HEK293 (cell line): ENCODE measurements at regions not wholly inside any gene's neighbourhood (a gene's known extent, or its start where the extent isn't known, plus 50 kb on each side); places are given as distances from the start of the nearest gene placed in this dataset.
A peak's percentile ranks its signal among the peaks of the same experiment; 100 is the strongest.

Source experiments
- CTCF ChIA-PET: fragments of 350-600 bp; formaldehyde crosslinking; extraction: SDS; loops from one replicate; lab custom pipeline; 2021; ENCODE audit warnings: antibody characterized with exemption; lab: Yijun Ruan, JAX
- POLR2A ChIA-PET: fragments of 300-600 bp; formaldehyde crosslinking; extraction: SDS; loops from one replicate; lab custom pipeline; 2020; ENCODE audit warnings: antibody characterized with exemption, inconsistent platforms; lab: Yijun Ruan, JAX
- H3K27ac ChIP-seq: fragments of 200-500 bp; sonication (Bioruptor generic); 2 replicates; pipeline ENCODE4 v1.5.1; 2014; ENCODE audit warnings: low read depth, low read length, control low read depth, inconsistent platforms; ENCODE audit errors: extremely low read depth
- H3K36me3 ChIP-seq, 2 experiments: fragments of 200-500 bp in 1 of 2; sonication (Bioruptor generic) in 1 of 2; 1 replicate in 1 of 2; 2 replicates in 1 of 2; pipeline ENCODE4 v1.5.1; 2014 to 2017; ENCODE audit warnings: inconsistent platforms in 2 of 2, low read length in 2 of 2; ENCODE audit not compliant: control insufficient read depth in 2 of 2, insufficient read depth in 1 of 2
- H3K4me1 ChIP-seq: fragments of 200-500 bp; sonication (Bioruptor generic); 2 replicates; pipeline ENCODE4 v1.5.1; 2014; ENCODE audit warnings: mild to moderate bottlenecking, low read length, inconsistent platforms; ENCODE audit not compliant: control insufficient read depth, insufficient read depth
- H3K4me3 ChIP-seq: 2 replicates; pipeline ENCODE4 v1.5.1; 2011; ENCODE audit warnings: low read depth, mild to moderate bottlenecking, control low read depth, low read length, moderate library complexity
- H3K9me3 ChIP-seq: fragments of 200-500 bp; sonication (Bioruptor generic); 2 replicates; pipeline ENCODE4 v1.5.1; 2014; ENCODE audit warnings: low read depth, low read length, inconsistent platforms; ENCODE audit not compliant: control insufficient read depth, insufficient read depth
- KLF17 ChIP-seq: fragments of 450-650 bp; formaldehyde crosslinking; IDR thresholded peaks from 2 replicates; pipeline ENCODE4 v1.5.1; 2016; ENCODE audit warnings: missing biosample characterization, missing genetic modification characterization
- KLF7 ChIP-seq: fragments of 450-650 bp; formaldehyde crosslinking; IDR thresholded peaks from 2 replicates; pipeline ENCODE4 v1.5.1; 2016; ENCODE audit warnings: missing biosample characterization, missing genetic modification characterization, borderline replicate concordance
- OSR2 ChIP-seq: fragments of 450-650 bp; formaldehyde crosslinking; IDR thresholded peaks from 2 replicates; pipeline ENCODE4 v1.5.1; 2016; ENCODE audit warnings: missing biosample characterization, missing genetic modification characterization
- PRDM10 ChIP-seq: fragments of 450-650 bp; formaldehyde crosslinking; IDR thresholded peaks from 2 replicates; pipeline ENCODE4 v1.5.1; 2016; ENCODE audit warnings: missing biosample characterization, missing genetic modification characterization
- SCRT1 ChIP-seq: fragments of 450-650 bp; formaldehyde crosslinking; IDR thresholded peaks from 2 replicates; pipeline ENCODE4 v1.5.1; 2016; ENCODE audit warnings: missing biosample characterization, missing genetic modification characterization, borderline replicate concordance
- SCRT2 ChIP-seq: fragments of 450-650 bp; formaldehyde crosslinking; IDR thresholded peaks from 2 replicates; pipeline ENCODE4 v1.5.1; 2016; ENCODE audit warnings: missing biosample characterization, missing genetic modification characterization
- YY1 ChIP-seq: fragments of 450-650 bp; formaldehyde crosslinking; IDR thresholded peaks from 2 replicates; pipeline ENCODE4 v1.5.1; 2018; ENCODE audit warnings: missing biosample characterization, missing genetic modification characterization
- ZIC2 ChIP-seq: fragments of 450-650 bp; formaldehyde crosslinking; IDR thresholded peaks from 2 replicates; pipeline ENCODE4 v1.5.1; 2016; ENCODE audit warnings: missing biosample characterization, missing genetic modification characterization
- ZNF202 ChIP-seq: fragments of 450-650 bp; formaldehyde crosslinking; IDR thresholded peaks from 2 replicates; pipeline ENCODE4 v1.5.1; 2016; ENCODE audit warnings: missing biosample characterization, missing genetic modification characterization, borderline replicate concordance
- ZNF211 ChIP-seq: fragments of 450-650 bp; formaldehyde crosslinking; IDR thresholded peaks from 2 replicates; pipeline ENCODE4 v1.5.1; 2016; ENCODE audit warnings: low read depth, missing biosample characterization, missing genetic modification characterization
- ZNF223 ChIP-seq: fragments of 450-650 bp; formaldehyde crosslinking; IDR thresholded peaks from 2 replicates; pipeline ENCODE4 v1.5.1; 2016; ENCODE audit warnings: missing biosample characterization, missing genetic modification characterization
- ZNF341 ChIP-seq: fragments of 450-650 bp; formaldehyde crosslinking; IDR thresholded peaks from 2 replicates; pipeline ENCODE4; 2016; ENCODE audit warnings: low read depth, missing biosample characterization, missing genetic modification characterization
- ZNF37A ChIP-seq: fragments of 450-650 bp; IDR thresholded peaks from 2 replicates; pipeline ENCODE4 v1.5.1; 2018; ENCODE audit warnings: missing biosample characterization, missing genetic modification characterization
- ZNF426 ChIP-seq: fragments of 450-650 bp; formaldehyde crosslinking; IDR thresholded peaks from 2 replicates; pipeline ENCODE4 v1.5.1; 2017; ENCODE audit warnings: missing biosample characterization, missing genetic modification characterization, mild to moderate bottlenecking, inconsistent platforms, moderate library complexity
- ZNF521 ChIP-seq: fragments of 450-650 bp; formaldehyde crosslinking; IDR thresholded peaks from 2 replicates; pipeline ENCODE4 v1.5.1; 2017; ENCODE audit warnings: missing biosample characterization, mild to moderate bottlenecking, missing genetic modification characterization
- ZNF571 ChIP-seq: fragments of 450-650 bp; formaldehyde crosslinking; IDR thresholded peaks from 2 replicates; pipeline ENCODE4 v1.5.0; 2017; ENCODE audit warnings: missing biosample characterization, missing genetic modification characterization
- ZNF596 ChIP-seq: fragments of 450-650 bp; IDR thresholded peaks from 2 replicates; pipeline ENCODE4 v1.5.0; 2018; ENCODE audit warnings: missing biosample characterization, mild to moderate bottlenecking, missing genetic modification characterization, moderate library complexity
- ZNF658 ChIP-seq: fragments of 450-650 bp; formaldehyde crosslinking; IDR thresholded peaks from 2 replicates; pipeline ENCODE4; 2016; ENCODE audit warnings: missing biosample characterization, missing genetic modification characterization
- ZNF701 ChIP-seq: fragments of 450-650 bp; formaldehyde crosslinking; IDR thresholded peaks from 2 replicates; pipeline ENCODE4 v1.5.1; 2016; ENCODE audit warnings: missing biosample characterization, missing genetic modification characterization
- ZNF76 ChIP-seq: fragments of 450-650 bp; formaldehyde crosslinking; IDR thresholded peaks from 2 replicates; pipeline ENCODE4; 2016; ENCODE audit warnings: low read depth, missing biosample characterization, missing genetic modification characterization, borderline replicate concordance
- ZNF843 ChIP-seq: fragments of 450-650 bp; formaldehyde crosslinking; IDR thresholded peaks from 2 replicates; pipeline ENCODE4 v1.5.1; 2016; ENCODE audit warnings: missing biosample characterization, missing genetic modification characterization
- TF ChIP-seq, protein P1 (sequence below): fragments of 450-650 bp; formaldehyde crosslinking; IDR thresholded peaks from 2 replicates; pipeline ENCODE4 v1.5.1; 2016; ENCODE audit warnings: missing biosample characterization, missing genetic modification characterization, borderline replicate concordance

DNA sequence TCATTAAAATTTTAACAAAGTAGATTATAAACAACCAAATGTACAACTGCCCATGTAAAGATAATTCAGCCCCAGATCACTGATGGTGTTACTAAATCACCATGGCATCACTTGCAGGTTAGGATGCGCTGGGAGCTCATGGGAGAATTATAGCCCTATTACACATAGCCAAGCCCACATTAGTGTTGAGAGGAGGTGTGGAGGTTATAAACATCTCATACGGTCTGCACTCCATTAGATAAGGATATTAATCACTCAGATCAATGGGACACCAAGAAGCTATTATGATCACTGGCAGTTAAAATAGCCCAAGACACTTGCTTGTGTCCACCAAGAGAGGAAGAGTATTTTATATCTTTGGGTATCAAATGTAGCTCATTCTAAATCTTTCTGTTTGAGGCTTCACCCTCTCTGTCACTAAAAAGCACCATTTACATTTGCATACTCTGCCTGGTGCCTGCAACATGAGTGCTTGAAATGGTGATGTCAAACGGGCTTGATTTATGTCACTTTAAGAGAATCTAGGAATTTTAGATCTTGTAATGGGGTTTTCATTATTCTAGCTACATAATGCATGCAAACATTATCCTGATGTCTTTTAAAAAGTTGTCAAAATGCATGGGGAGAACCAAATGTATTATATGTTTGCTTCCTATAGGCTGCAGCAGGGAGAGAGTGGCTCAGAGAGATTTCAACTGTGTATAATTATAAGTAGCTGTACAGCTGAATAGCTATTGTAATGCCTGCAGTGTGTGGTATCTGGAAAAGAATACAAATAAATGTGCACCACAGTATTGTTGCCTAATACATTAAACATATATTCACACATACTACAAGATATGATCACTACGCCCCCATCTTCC lies 654.1 kb upstream of the MARCKS start (continued):
- TF ChIP-seq, protein P1, sequence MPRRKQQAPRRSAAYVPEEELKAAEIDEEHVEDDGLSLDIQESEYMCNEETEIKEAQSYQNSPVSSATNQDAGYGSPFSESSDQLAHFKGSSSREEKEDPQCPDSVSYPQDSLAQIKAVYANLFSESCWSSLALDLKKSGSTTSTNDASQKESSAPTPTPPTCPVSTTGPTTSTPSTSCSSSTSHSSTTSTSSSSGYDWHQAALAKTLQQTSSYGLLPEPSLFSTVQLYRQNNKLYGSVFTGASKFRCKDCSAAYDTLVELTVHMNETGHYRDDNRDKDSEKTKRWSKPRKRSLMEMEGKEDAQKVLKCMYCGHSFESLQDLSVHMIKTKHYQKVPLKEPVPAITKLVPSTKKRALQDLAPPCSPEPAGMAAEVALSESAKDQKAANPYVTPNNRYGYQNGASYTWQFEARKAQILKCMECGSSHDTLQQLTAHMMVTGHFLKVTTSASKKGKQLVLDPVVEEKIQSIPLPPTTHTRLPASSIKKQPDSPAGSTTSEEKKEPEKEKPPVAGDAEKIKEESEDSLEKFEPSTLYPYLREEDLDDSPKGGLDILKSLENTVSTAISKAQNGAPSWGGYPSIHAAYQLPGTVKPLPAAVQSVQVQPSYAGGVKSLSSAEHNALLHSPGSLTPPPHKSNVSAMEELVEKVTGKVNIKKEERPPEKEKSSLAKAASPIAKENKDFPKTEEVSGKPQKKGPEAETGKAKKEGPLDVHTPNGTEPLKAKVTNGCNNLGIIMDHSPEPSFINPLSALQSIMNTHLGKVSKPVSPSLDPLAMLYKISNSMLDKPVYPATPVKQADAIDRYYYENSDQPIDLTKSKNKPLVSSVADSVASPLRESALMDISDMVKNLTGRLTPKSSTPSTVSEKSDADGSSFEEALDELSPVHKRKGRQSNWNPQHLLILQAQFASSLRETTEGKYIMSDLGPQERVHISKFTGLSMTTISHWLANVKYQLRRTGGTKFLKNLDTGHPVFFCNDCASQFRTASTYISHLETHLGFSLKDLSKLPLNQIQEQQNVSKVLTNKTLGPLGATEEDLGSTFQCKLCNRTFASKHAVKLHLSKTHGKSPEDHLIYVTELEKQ (tag by site-specific recombination): no peak
- TF ChIP-seq ZNF211: no peak
- no peak for TF ChIP-seq ZNF843 (tag by site-specific recombination)
- no peak for TF ChIP-seq ZNF202 (tag by site-specific recombination)
- TF ChIP-seq OSR2: no peak
- TF ChIP-seq YY1: no peak
- no peak for TF ChIP-seq ZNF521 (tag by site-specific recombination)

DNA sequence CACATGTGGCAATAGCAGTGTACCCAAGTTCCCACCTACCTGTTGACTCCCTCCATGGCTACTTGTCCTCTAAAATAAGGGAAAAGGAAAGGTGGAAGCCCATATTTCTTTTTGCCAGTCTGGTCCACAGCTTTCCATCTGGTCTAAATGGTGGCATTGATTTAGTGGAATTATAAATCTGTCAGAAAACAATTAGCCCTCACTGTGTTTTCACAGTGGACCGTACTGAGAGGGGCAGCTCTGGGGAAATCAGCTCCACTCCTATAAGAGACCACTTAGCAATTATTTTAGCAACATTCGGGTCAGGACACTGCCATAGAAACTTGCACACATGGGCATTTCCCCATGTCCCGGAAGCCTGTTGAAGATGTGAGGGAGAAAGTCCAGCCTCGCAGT lies 653.4 kb upstream of the MARCKS start:
- TF ChIP-seq ZNF341 (tag by site-specific recombination): no peak
- TF ChIP-seq SCRT2 (tag by site-specific recombination): peak; percentile 68
- POLR2A ChIA-PET: no interaction called here
- Histone ChIP-seq H3K27ac (no peak overlapping the region), H3K4me1 (no peaks in the 10 kb centered on the region), H3K4me3 (no peak overlapping the region), H3K36me3 (no peaks in the 10 kb centered on the region), H3K9me3 (no peaks in the 10 kb centered on the region)
- CTCF ChIA-PET: interaction anchor here (0.5 to 1.6 kb wide), 2 partner anchors 14 to 594 kb away, joined by 3 to 4 read pairs; no protein-coding TSS in a partner anchor

- no peaks in the 10 kb centered on the region for H3K9me3 ChIP-seq
- POLR2A ChIA-PET: no interaction called here
- H3K4me1 ChIP-seq: no peaks in the 10 kb centered on the region
- H3K36me3 ChIP-seq: no peaks in the 10 kb centered on the region
- H3K27ac ChIP-seq: no peak overlapping the region
- no peak overlapping the region for H3K4me3 ChIP-seq
- CTCF ChIA-PET: interaction anchor here (0.6 to 1.6 kb wide), 3 partner anchors 21 to 373 kb away, joined by 3 to 4 read pairs (median 3); no protein-coding TSS in a partner anchor
- TF ChIP-seq ZNF426 (tag by site-specific recombination) (no peak), ZNF571 (tag by site-specific recombination) (no peak), ZNF596 (tag by site-specific recombination) (no peak), ZNF76 (tag by site-specific recombination) (no peak), PRDM10 (tag by site-specific recombination) (no peak), ZNF701 (no peak), KLF17 (no peak), KLF7 (tag by site-specific recombination) (no peak), ZNF223 (tag by site-specific recombination) (no peak), ZNF658 (tag by site-specific recombination) (no peak), SCRT1 (no peak), ZIC2 (tag by site-specific recombination) (no peak), ZNF37A (tag by site-specific recombination) (no peak)
Observed at GRCh38 chr6:113205553-113205952, 651.6 kb upstream of the MARCKS start.
